HEK293 (cell line): ENCODE measurements at regions not wholly inside any gene's neighbourhood (a gene's known extent, or its start where the extent isn't known, plus 50 kb on each side); places are given as distances from the start of the nearest gene placed in this dataset.

Experiments used
- CTCF ChIA-PET: fragments of 350-600 bp; formaldehyde crosslinking; extraction: SDS; loops from one replicate; lab custom pipeline; 2021; ENCODE audit warnings: antibody characterized with exemption; lab: Yijun Ruan, JAX
- POLR2A ChIA-PET: fragments of 300-600 bp; formaldehyde crosslinking; extraction: SDS; loops from one replicate; lab custom pipeline; 2020; ENCODE audit warnings: antibody characterized with exemption, inconsistent platforms; lab: Yijun Ruan, JAX
- H3K27ac ChIP-seq: fragments of 200-500 bp; sonication (Bioruptor generic); 2 replicates; pipeline ENCODE4 v1.5.1; 2014; ENCODE audit warnings: low read depth, low read length, control low read depth, inconsistent platforms; ENCODE audit errors: extremely low read depth
- H3K36me3 ChIP-seq, 2 experiments: fragments of 200-500 bp in 1 of 2; sonication (Bioruptor generic) in 1 of 2; 1 replicate in 1 of 2; 2 replicates in 1 of 2; pipeline ENCODE4 v1.5.1; 2014 to 2017; ENCODE audit warnings: inconsistent platforms in 2 of 2, low read length in 2 of 2; ENCODE audit not compliant: control insufficient read depth in 2 of 2, insufficient read depth in 1 of 2
- H3K4me1 ChIP-seq: fragments of 200-500 bp; sonication (Bioruptor generic); 2 replicates; pipeline ENCODE4 v1.5.1; 2014; ENCODE audit warnings: mild to moderate bottlenecking, low read length, inconsistent platforms; ENCODE audit not compliant: control insufficient read depth, insufficient read depth
- H3K4me3 ChIP-seq: 2 replicates; pipeline ENCODE4 v1.5.1; 2011; ENCODE audit warnings: low read depth, mild to moderate bottlenecking, control low read depth, low read length, moderate library complexity
- H3K9me3 ChIP-seq: fragments of 200-500 bp; sonication (Bioruptor generic); 2 replicates; pipeline ENCODE4 v1.5.1; 2014; ENCODE audit warnings: low read depth, low read length, inconsistent platforms; ENCODE audit not compliant: control insufficient read depth, insufficient read depth
- HOXC10 ChIP-seq: sonication (generic); formaldehyde crosslinking; IDR thresholded peaks from 2 replicates; pipeline ENCODE4 v1.8.1; 2023; ENCODE audit warnings: mild to moderate bottlenecking, missing genetic modification reagents
- YY1 ChIP-seq: fragments of 450-650 bp; formaldehyde crosslinking; IDR thresholded peaks from 2 replicates; pipeline ENCODE4 v1.5.1; 2018; ENCODE audit warnings: missing biosample characterization, missing genetic modification characterization
- ZBTB20 ChIP-seq: fragments of 450-650 bp; formaldehyde crosslinking; IDR thresholded peaks from 2 replicates; pipeline ENCODE4 v1.5.1; 2016; ENCODE audit warnings: missing biosample characterization, missing genetic modification characterization
- ZBTB48 ChIP-seq: fragments of 450-650 bp; formaldehyde crosslinking; IDR thresholded peaks from 2 replicates; pipeline ENCODE4 v1.5.1; 2016; ENCODE audit warnings: missing biosample characterization, missing genetic modification characterization
- ZNF114 ChIP-seq: fragments of 450-650 bp; formaldehyde crosslinking; IDR thresholded peaks from 2 replicates; pipeline ENCODE4 v1.5.0; 2017; ENCODE audit warnings: missing biosample characterization, missing genetic modification characterization
- ZNF211 ChIP-seq: fragments of 450-650 bp; formaldehyde crosslinking; IDR thresholded peaks from 2 replicates; pipeline ENCODE4 v1.5.1; 2016; ENCODE audit warnings: low read depth, missing biosample characterization, missing genetic modification characterization
- ZNF239 ChIP-seq: fragments of 450-650 bp; formaldehyde crosslinking; IDR thresholded peaks from 2 replicates; pipeline ENCODE4 v1.5.1; 2016; ENCODE audit warnings: missing biosample characterization, missing genetic modification characterization
- ZNF248 ChIP-seq: fragments of 450-650 bp; formaldehyde crosslinking; IDR thresholded peaks from 2 replicates; pipeline ENCODE4 v1.5.1; 2017; ENCODE audit warnings: missing biosample characterization, missing genetic modification characterization
- ZNF292 ChIP-seq: fragments of 450-650 bp; formaldehyde crosslinking; IDR thresholded peaks from 2 replicates; pipeline ENCODE4 v1.5.1; 2016; ENCODE audit warnings: low read depth, missing biosample characterization, missing genetic modification characterization, borderline replicate concordance
- ZNF311 ChIP-seq: fragments of 450-650 bp; formaldehyde crosslinking; IDR thresholded peaks from 2 replicates; pipeline ENCODE4 v1.5.1; 2017; ENCODE audit warnings: missing biosample characterization, missing genetic modification characterization, borderline replicate concordance
- ZNF518A ChIP-seq: fragments of 450-650 bp; formaldehyde crosslinking; conservative IDR thresholded peaks from 2 replicates; pipeline ENCODE4 v1.5.1; 2016; ENCODE audit warnings: low read depth, missing biosample characterization, missing genetic modification characterization
- ZNF529 ChIP-seq: fragments of 450-650 bp; formaldehyde crosslinking; IDR thresholded peaks from 2 replicates; pipeline ENCODE4 v1.5.1; 2017; ENCODE audit warnings: missing genetic modification characterization, missing biosample characterization; ENCODE audit not compliant: insufficient replicate concordance
- ZNF549 ChIP-seq: fragments of 450-650 bp; IDR thresholded peaks from 2 replicates; pipeline ENCODE4 v1.5.1; 2018; ENCODE audit warnings: missing biosample characterization, missing genetic modification characterization, mild to moderate bottlenecking, inconsistent platforms, moderate library complexity
- ZNF585B ChIP-seq: fragments of 450-650 bp; formaldehyde crosslinking; IDR thresholded peaks from 2 replicates; pipeline ENCODE4 v1.5.1; 2016; ENCODE audit warnings: missing biosample characterization, missing genetic modification characterization
- ZNF660 ChIP-seq: fragments of 450-650 bp; IDR thresholded peaks from 2 replicates; pipeline ENCODE4 v1.5.1; 2018; ENCODE audit warnings: missing biosample characterization, mild to moderate bottlenecking, missing genetic modification characterization
- ZNF677 ChIP-seq: fragments of 450-650 bp; IDR thresholded peaks from 2 replicates; pipeline ENCODE4 v1.5.0; 2018; ENCODE audit warnings: missing biosample characterization, mild to moderate bottlenecking, missing genetic modification characterization, moderate library complexity
- ZSCAN23 ChIP-seq: fragments of 450-650 bp; formaldehyde crosslinking; IDR thresholded peaks from 2 replicates; pipeline ENCODE4 v1.5.1; 2016; ENCODE audit warnings: missing biosample characterization, missing genetic modification characterization
- TF ChIP-seq, protein P1 (sequence below): fragments of 450-650 bp; formaldehyde crosslinking; IDR thresholded peaks from 2 replicates; pipeline ENCODE4 v1.5.1; 2016; ENCODE audit warnings: missing biosample characterization, missing genetic modification characterization
- TF ChIP-seq, protein P2 (sequence below): fragments of 450-650 bp; formaldehyde crosslinking; IDR thresholded peaks from 2 replicates; pipeline ENCODE4 v1.5.1; 2017; ENCODE audit warnings: missing biosample characterization, missing genetic modification characterization
- TF ChIP-seq, protein P3 (sequence below): fragments of 450-650 bp; formaldehyde crosslinking; IDR thresholded peaks from 2 replicates; pipeline ENCODE4 v1.5.1; 2017; ENCODE audit warnings: missing biosample characterization, missing genetic modification characterization
- TF ChIP-seq, protein P4 (sequence below): fragments of 450-650 bp; formaldehyde crosslinking; IDR thresholded peaks from 2 replicates; pipeline ENCODE4 v1.5.1; 2016; ENCODE audit warnings: missing biosample characterization, missing genetic modification characterization, low read depth
- TF ChIP-seq, protein P5 (sequence below): fragments of 450-650 bp; formaldehyde crosslinking; IDR thresholded peaks from 2 replicates; pipeline ENCODE4; 2016; ENCODE audit warnings: missing biosample characterization, missing genetic modification characterization

- TF ChIP-seq ZSCAN23 (tag by site-specific recombination) (no peak), ZNF311 (tag by site-specific recombination) (no peak), ZNF114 (no peak), ZNF549 (tag by site-specific recombination) (no peak), ZNF660 (tag by site-specific recombination) (no peak)
- TF ChIP-seq, protein P1, sequence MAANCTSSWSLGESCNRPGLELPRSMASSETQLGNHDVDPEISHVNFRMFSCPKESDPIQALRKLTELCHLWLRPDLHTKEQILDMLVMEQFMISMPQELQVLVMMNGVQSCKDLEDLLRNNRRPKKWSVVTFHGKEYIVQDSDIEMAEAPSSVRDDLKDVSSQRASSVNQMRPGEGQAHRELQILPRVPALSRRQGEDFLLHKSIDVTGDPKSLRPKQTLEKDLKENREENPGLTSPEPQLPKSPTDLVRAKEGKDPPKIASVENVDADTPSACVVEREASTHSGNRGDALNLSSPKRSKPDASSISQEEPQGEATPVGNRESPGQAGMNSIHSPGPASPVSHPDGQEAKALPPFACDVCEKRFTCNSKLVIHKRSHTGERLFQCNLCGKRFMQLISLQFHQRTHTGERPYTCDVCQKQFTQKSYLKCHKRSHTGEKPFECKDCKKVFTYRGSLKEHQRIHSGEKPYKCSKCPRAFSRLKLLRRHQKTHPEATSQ (tag by site-specific recombination), result no peak
Measured at GRCh38 chr10:33841678-33842077, 507.2 kb upstream of the NRP1 start (continued).

DNA sequence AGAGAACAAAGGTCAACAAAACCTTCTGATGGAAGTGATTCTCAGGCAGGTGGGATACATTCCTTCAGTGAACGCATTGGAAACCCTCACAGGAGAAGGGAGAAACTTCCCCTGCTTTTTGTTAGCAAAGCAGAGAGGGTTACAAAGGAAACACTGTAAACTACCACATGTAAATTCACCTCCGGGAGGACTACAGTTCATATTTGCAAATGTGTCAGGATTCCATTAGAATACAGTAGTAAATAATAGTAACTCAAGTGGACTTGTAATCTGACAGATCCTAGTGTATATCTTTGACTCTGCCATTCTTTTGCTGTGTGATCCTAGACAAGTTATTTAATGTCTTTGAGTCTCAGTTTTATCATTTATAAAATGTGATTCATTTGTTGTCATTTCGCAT is 504.3 kb upstream of the NRP1 start:
- H3K36me3 ChIP-seq, result no peaks in the 10 kb centered on the region
- CTCF ChIA-PET, result interaction anchor here (0.7 kb wide), 1 partner anchor 110 kb away, joined by 3 read pairs; no protein-coding TSS in a partner anchor
- H3K4me1 ChIP-seq, result no peaks in the 10 kb centered on the region
- POLR2A ChIA-PET, result no interaction called here
- H3K4me3 ChIP-seq, result no peak overlapping the region
- H3K9me3 ChIP-seq, result no peaks in the 10 kb centered on the region
- no peak overlapping the region for H3K27ac ChIP-seq
- TF ChIP-seq HOXC10 (no peak), ZBTB20 (tag by site-specific recombination) (no peak), YY1 (tag by site-specific recombination) (no peak), ZNF585B (tag by site-specific recombination) (no peak), ZNF529 (tag by site-specific recombination) (no peak), ZBTB48 (tag by site-specific recombination) (no peak), ZNF211 (no peak), ZNF292 (no peak), ZNF677 (no peak), ZNF239 (tag by site-specific recombination) (no peak), ZNF518A (tag by site-specific recombination) (no peak), ZNF248 (no peak)
- TF ChIP-seq, protein P2, sequence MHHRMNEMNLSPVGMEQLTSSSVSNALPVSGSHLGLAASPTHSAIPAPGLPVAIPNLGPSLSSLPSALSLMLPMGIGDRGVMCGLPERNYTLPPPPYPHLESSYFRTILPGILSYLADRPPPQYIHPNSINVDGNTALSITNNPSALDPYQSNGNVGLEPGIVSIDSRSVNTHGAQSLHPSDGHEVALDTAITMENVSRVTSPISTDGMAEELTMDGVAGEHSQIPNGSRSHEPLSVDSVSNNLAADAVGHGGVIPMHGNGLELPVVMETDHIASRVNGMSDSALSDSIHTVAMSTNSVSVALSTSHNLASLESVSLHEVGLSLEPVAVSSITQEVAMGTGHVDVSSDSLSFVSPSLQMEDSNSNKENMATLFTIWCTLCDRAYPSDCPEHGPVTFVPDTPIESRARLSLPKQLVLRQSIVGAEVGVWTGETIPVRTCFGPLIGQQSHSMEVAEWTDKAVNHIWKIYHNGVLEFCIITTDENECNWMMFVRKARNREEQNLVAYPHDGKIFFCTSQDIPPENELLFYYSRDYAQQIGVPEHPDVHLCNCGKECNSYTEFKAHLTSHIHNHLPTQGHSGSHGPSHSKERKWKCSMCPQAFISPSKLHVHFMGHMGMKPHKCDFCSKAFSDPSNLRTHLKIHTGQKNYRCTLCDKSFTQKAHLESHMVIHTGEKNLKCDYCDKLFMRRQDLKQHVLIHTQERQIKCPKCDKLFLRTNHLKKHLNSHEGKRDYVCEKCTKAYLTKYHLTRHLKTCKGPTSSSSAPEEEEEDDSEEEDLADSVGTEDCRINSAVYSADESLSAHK, result no peak
- TF ChIP-seq, protein P3, sequence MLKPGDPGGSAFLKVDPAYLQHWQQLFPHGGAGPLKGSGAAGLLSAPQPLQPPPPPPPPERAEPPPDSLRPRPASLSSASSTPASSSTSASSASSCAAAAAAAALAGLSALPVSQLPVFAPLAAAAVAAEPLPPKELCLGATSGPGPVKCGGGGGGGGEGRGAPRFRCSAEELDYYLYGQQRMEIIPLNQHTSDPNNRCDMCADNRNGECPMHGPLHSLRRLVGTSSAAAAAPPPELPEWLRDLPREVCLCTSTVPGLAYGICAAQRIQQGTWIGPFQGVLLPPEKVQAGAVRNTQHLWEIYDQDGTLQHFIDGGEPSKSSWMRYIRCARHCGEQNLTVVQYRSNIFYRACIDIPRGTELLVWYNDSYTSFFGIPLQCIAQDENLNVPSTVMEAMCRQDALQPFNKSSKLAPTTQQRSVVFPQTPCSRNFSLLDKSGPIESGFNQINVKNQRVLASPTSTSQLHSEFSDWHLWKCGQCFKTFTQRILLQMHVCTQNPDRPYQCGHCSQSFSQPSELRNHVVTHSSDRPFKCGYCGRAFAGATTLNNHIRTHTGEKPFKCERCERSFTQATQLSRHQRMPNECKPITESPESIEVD (tag by site-specific recombination), result no peak
- TF ChIP-seq, protein P4, sequence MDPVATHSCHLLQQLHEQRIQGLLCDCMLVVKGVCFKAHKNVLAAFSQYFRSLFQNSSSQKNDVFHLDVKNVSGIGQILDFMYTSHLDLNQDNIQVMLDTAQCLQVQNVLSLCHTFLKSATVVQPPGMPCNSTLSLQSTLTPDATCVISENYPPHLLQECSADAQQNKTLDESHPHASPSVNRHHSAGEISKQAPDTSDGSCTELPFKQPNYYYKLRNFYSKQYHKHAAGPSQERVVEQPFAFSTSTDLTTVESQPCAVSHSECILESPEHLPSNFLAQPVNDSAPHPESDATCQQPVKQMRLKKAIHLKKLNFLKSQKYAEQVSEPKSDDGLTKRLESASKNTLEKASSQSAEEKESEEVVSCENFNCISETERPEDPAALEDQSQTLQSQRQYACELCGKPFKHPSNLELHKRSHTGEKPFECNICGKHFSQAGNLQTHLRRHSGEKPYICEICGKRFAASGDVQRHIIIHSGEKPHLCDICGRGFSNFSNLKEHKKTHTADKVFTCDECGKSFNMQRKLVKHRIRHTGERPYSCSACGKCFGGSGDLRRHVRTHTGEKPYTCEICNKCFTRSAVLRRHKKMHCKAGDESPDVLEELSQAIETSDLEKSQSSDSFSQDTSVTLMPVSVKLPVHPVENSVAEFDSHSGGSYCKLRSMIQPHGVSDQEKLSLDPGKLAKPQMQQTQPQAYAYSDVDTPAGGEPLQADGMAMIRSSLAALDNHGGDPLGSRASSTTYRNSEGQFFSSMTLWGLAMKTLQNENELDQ (tag by site-specific recombination), result no peak
- TF ChIP-seq, protein P5, sequence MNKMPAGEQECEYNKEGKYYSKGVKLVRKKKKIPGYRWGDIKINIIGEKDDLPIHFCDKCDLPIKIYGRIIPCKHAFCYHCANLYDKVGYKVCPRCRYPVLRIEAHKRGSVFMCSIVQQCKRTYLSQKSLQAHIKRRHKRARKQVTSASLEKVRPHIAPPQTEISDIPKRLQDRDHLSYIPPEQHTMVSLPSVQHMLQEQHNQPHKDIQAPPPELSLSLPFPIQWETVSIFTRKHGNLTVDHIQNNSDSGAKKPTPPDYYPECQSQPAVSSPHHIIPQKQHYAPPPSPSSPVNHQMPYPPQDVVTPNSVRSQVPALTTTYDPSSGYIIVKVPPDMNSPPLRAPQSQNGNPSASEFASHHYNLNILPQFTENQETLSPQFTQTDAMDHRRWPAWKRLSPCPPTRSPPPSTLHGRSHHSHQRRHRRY (tag by site-specific recombination), result no peak
